ENCODE measurements at regions not wholly inside any gene's neighbourhood (a gene's known extent, or its start where the extent isn't known, plus 50 kb on each side); places are given as distances from the start of the nearest gene placed in this dataset.

GRCh38 chr6:168905451-168906090 is 348.1 kb downstream of the THBS2 start:
- DNase-seq (ENCODE audit: low read depth), result no peak
- H3K4me3 ChIP-seq (ENCODE audit: low read depth, low read length), result no peak overlapping the region
- no peak for TF ChIP-seq CTCF (IDR thresholded peaks at IDR 0.05; ENCODE audit: insufficient read depth, low read length, poor library complexity, severe bottlenecking)
- no peaks in the 10 kb centered on the region for H3K27me3 ChIP-seq (ENCODE audit: control insufficient read depth, insufficient read depth, low read length)
- H3K36me3 ChIP-seq (ENCODE audit: control insufficient read depth, insufficient read depth, low read length), result no peaks in the 10 kb centered on the region

GRCh38 chr6:168903613-168904345 is 349.9 kb downstream of the THBS2 start:
- no peak for DNase-seq (ENCODE audit: low read depth)

GRCh38 chr6:168902075-168902474 is 351.6 kb downstream of the THBS2 start:
- no peaks in the 10 kb centered on the region for H3K36me3 ChIP-seq (ENCODE audit: control insufficient read depth, insufficient read depth, low read length)
- H3K4me3 ChIP-seq (ENCODE audit: low read depth, low read length), result no peak overlapping the region
- no peaks in the 10 kb centered on the region for H3K27me3 ChIP-seq (ENCODE audit: control insufficient read depth, insufficient read depth, low read length)
- no peak for TF ChIP-seq CTCF (IDR thresholded peaks at IDR 0.05; ENCODE audit: insufficient read depth, low read length, poor library complexity, severe bottlenecking)
- no peak for DNase-seq (ENCODE audit: low read depth)

More at GRCh38 chr6:168903613-168904345, 349.9 kb downstream of the THBS2 start:
- Histone ChIP-seq H3K36me3 (ENCODE audit: control insufficient read depth, insufficient read depth, low read length) (no peaks in the 10 kb centered on the region), H3K27me3 (ENCODE audit: control insufficient read depth, insufficient read depth, low read length) (no peaks in the 10 kb centered on the region), H3K4me3 (ENCODE audit: low read depth, low read length) (no peak overlapping the region)
- no peak for TF ChIP-seq CTCF (IDR thresholded peaks at IDR 0.05; ENCODE audit: insufficient read depth, low read length, poor library complexity, severe bottlenecking)

GRCh38 chr6:168901076-168901475 is 352.6 kb downstream of the THBS2 start:
- no peaks in the 10 kb centered on the region for H3K27me3 ChIP-seq (ENCODE audit: control insufficient read depth, insufficient read depth, low read length)
- no peak for TF ChIP-seq CTCF (IDR thresholded peaks at IDR 0.05; ENCODE audit: insufficient read depth, low read length, poor library complexity, severe bottlenecking)
- H3K36me3 ChIP-seq (ENCODE audit: control insufficient read depth, insufficient read depth, low read length), result no peaks in the 10 kb centered on the region
- H3K4me3 ChIP-seq (ENCODE audit: low read depth, low read length), result no peak overlapping the region
- no peak for DNase-seq (ENCODE audit: low read depth)

GRCh38 chr6:168896321-168896720 is 357.3 kb downstream of the THBS2 start:
- no peak for DNase-seq (ENCODE audit: low read depth)
- Histone ChIP-seq H3K27me3 (ENCODE audit: control insufficient read depth, insufficient read depth, low read length) (peaks cover 2% of the 10 kb centered on the region), H3K36me3 (ENCODE audit: control insufficient read depth, insufficient read depth, low read length) (no peaks in the 10 kb centered on the region), H3K4me3 (ENCODE audit: low read depth, low read length) (no peak overlapping the region)
- no peak for TF ChIP-seq CTCF (IDR thresholded peaks at IDR 0.05; ENCODE audit: insufficient read depth, low read length, poor library complexity, severe bottlenecking)
